Keratinocyte (primary cell): ENCODE measurements at regions not wholly inside any gene's neighbourhood (a gene's known extent, or its start where the extent isn't known, plus 50 kb on each side); places are given as distances from the start of the nearest gene placed in this dataset.

Experiments
- EZH2 ChIP-seq: IDR thresholded peaks from one replicate; pipeline ENCODE4 v1.6.1; 2012; ENCODE audit warnings: inconsistent platforms, mild to moderate bottlenecking, low read length, moderate library complexity
- TF ChIP-seq, protein P1 (sequence below), 3 experiments: IDR thresholded peaks in 1 of 3; conservative IDR thresholded peaks in 1 of 3; optimal IDR thresholded peaks in 1 of 3; 2 replicates in 2 of 3; 3 replicates in 1 of 3; pipeline versions ENCODE3 to v1.5.1; 2011; ENCODE audit warnings: low read length in 3 of 3, mild to moderate bottlenecking in 3 of 3, moderate library complexity in 2 of 3, control low read depth in 1 of 3, inconsistent platforms in 1 of 3; ENCODE audit not compliant: insufficient read depth in 2 of 3; ENCODE audit errors: extremely low read depth in 1 of 3

DNA sequence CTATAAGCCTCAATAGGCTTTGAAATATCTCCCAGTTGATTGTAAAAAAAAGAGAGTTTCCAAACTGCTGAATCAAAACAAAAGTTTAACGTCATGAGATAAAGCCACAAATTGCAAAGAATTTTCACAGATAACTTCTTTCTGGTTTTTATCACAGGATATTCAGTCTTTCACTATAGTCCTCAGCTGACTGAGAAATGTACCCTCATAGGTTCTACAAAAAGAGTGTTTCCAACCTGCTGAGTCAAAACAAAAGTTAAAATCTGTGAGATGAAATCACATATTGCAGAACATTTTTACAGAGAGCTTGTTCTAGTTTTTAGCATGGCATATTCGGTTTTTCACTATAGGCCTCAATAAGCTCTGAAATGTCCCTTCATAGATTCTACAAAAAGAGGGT lies 559.2 kb downstream of the KCNJ18 start:
- TF ChIP-seq EZH2 = no peak
- TF ChIP-seq, protein P1, sequence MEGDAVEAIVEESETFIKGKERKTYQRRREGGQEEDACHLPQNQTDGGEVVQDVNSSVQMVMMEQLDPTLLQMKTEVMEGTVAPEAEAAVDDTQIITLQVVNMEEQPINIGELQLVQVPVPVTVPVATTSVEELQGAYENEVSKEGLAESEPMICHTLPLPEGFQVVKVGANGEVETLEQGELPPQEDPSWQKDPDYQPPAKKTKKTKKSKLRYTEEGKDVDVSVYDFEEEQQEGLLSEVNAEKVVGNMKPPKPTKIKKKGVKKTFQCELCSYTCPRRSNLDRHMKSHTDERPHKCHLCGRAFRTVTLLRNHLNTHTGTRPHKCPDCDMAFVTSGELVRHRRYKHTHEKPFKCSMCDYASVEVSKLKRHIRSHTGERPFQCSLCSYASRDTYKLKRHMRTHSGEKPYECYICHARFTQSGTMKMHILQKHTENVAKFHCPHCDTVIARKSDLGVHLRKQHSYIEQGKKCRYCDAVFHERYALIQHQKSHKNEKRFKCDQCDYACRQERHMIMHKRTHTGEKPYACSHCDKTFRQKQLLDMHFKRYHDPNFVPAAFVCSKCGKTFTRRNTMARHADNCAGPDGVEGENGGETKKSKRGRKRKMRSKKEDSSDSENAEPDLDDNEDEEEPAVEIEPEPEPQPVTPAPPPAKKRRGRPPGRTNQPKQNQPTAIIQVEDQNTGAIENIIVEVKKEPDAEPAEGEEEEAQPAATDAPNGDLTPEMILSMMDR (optimal IDR thresholded peaks at IDR 0.05 in 1 of 3, IDR thresholded peaks at IDR 0.05 in 1 of 3, conservative IDR thresholded peaks at IDR 0.05 in 1 of 3; ENCODE audit: extremely low read depth in 1 of 3, insufficient read depth in 2 of 3, low read length in 3 of 3) = no peak
